Stomach (tissue), 4 donors: ENCODE measurements at regions not wholly inside any gene's neighbourhood (a gene's known extent, or its start where the extent isn't known, plus 50 kb on each side); places are given as distances from the start of the nearest gene placed in this dataset.

ENCODE experiments used
- POLR2A ChIP-seq, 4 donors: fragments of 450-650 bp; IDR thresholded peaks; one replicate each; pipeline ENCODE4 v1.6.1; 2016; ENCODE audit warnings: antibody characterized with exemption in 4 of 4, control low read depth in 2 of 4, mild to moderate bottlenecking in 1 of 4, moderate library complexity in 1 of 4
- TF ChIP-seq, protein P1 (sequence below), 7 experiments: fragments of 450-650 bp in 4 of 7; fragments of 200-600 bp in 3 of 7; sonication (generic) in 3 of 7; IDR thresholded peaks; one replicate each; pipeline ENCODE4 v1.5.1; 2016 to 2019; ENCODE audit warnings: antibody characterized with exemption in 7 of 7, control low read depth in 2 of 7, mild to moderate bottlenecking in 1 of 7

DNA sequence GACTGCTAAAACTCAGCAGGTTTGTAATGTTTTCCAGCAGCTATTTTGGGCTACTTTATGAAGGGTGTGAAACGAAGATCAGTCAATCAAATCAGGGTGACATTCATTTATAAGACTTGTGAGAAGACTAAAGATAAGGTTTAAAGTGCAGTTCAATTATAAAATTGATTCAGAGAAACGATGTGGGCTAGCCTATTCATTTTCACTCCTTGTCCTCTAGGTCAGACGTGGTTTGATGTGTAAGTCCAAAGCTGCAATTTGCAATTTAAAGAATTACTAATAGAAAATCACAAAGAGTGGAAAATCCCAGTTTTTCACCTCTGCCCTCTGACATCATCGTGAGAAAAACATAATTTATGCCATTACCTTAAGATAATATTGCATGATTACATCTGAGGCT lies 243.5 kb upstream of the NOVA1 start:
- TF ChIP-seq, protein P1, sequence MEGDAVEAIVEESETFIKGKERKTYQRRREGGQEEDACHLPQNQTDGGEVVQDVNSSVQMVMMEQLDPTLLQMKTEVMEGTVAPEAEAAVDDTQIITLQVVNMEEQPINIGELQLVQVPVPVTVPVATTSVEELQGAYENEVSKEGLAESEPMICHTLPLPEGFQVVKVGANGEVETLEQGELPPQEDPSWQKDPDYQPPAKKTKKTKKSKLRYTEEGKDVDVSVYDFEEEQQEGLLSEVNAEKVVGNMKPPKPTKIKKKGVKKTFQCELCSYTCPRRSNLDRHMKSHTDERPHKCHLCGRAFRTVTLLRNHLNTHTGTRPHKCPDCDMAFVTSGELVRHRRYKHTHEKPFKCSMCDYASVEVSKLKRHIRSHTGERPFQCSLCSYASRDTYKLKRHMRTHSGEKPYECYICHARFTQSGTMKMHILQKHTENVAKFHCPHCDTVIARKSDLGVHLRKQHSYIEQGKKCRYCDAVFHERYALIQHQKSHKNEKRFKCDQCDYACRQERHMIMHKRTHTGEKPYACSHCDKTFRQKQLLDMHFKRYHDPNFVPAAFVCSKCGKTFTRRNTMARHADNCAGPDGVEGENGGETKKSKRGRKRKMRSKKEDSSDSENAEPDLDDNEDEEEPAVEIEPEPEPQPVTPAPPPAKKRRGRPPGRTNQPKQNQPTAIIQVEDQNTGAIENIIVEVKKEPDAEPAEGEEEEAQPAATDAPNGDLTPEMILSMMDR (IDR thresholded peaks at IDR 0.05): no peak
- no peak for TF ChIP-seq POLR2A (IDR thresholded peaks at IDR 0.05)
